HT1080 (cell line): ENCODE measurements at regions not wholly inside any gene's neighbourhood (a gene's known extent, or its start where the extent isn't known, plus 50 kb on each side); places are given as distances from the start of the nearest gene placed in this dataset.

Source experiments
- DNase-seq: peaks from one replicate; pipeline ENCODE4 v3.0.0-alpha.2; 2015; ENCODE audit warnings: low read depth

- no peak for DNase-seq
These were observed 55.2 kb upstream of the CBLN4 start for GRCh38 chr20:56060486-56060885.

DNA sequence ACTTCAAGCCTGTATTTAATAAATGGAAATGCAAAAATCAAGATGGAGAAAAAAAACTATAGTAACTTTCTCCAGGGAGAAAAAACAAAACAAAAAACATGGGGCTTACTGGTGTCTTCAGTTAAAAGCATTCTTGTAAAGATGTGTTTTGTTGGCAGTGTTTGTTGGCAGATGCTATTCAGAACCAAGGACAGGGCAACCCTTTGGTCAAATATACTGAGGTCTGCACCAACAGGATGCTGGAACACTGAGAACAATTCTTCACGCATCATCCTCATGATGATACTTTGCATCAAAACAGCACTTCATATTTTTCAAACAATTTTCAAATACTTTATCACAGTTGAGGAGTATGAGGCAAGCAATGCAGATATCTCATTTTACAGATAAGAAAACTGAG lies 63.7 kb upstream of the CBLN4 start:
- DNase-seq, result no peak

DNA sequence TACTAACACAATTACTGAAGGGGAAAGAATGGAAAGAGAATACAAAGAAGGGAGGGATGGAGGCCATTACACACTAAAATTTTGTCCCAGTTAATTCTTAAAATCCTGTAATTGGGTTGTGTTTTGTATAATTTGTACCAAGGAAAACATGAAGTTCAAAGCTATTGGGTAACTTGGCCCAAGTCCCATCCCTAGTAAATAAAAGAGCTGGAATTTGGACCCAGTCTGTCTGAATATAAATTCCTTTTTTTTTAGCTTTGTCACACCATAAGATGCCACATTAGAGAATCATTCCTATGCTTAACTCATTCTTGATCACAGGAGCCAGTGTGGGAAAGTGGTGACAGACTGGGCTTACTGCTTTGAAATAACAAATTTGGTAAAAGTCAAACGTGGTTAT lies 66.8 kb upstream of the CBLN4 start:
- no peak for DNase-seq

- DNase-seq, result no peak
These were observed 83.1 kb upstream of the CBLN4 start for GRCh38 chr20:56088375-56088774.

DNA sequence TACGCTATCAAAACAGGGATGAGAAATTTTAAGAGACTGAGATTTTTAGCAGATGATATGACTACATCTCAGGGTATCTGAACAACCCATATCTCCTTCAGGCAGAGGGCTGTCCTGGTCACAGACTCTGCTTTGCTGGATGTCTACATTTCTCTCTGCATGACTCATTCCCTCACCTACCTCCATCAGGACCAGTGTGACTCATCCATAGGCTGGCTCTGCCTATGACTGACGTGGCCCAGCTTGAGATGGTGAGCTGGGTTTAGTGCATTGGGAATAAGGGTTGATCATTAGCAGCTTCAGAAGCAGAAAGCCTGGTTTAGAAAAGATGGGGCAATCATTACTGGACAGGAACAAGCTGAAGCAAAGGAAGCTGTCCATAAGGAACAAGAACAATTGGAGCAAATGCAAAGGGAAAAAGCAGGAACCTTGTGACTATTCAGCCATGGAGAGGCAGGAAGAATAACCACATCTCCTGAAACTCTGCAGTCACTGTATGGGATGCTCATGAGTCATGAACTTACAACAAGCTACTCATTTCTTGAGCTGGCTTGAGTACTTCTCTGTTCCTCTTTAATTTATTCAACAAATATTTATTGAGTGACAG lies 86.4 kb upstream of the CBLN4 start:
- peak; percentile 49 for DNase-seq

DNA sequence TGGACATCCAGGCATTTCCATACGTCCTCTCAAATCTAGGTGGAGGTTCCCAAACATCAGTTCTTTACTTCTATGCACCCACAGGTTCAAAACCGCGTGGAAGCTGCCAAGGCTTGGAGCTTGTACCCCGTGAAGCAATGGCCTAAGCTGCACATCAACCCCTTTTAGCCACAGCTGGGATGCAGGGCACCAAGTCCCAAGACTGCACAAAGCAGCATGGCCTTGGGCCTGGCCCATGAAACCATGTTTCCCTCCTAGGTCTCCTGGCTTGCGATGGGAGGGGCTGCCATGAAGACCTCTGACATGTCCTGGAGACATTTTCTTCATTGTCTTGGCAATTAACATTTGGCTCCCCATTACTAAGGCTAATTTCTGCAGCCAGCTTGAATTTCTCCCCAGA lies 88.9 kb upstream of the CBLN4 start:
- DNase-seq, result no peak

- DNase-seq, result peak; percentile 40
These were observed 93.7 kb upstream of the CBLN4 start for GRCh38 chr20:56098981-56099500.

DNA sequence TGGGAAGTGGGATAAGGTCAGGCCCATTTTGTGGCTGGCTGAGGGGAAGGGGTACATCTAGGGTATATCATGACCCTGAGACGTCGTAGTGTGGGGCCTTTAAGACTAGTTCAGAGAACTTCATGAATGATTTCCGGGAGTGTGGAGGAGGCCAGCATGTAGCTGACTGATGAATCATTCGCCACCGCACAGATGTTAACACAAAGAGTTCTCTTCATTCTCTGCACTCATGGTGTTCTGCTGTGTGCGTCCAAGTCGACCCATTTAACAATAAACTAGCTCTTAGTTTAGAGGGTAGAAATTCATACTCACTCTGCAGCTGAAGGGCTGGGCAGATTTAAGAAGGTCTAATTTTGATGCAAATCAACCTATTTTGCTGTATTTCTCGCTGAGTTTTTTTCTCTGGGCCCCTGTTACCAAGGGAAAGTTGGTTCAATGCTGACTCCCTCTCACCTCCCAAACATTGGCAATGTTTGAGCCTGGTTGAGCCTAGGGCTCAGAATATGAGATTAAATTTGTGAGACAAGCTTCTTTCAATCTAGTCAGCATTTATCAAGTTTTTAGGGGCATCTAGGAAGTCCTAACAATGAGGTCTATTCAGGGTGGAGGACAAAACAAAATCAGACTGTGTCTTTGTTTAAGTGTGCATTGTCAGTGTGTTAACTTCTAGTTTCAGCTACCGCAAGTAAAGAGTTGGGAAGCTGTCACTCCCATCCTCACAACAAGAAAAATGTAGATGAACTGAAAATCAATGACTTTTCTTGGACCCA lies 106.8 kb upstream of the CBLN4 start:
- DNase-seq, result peak; percentile 70

GRCh38 chr20:56117350-56117749 lies 112.0 kb upstream of the CBLN4 start:
- no peak for DNase-seq

DNA sequence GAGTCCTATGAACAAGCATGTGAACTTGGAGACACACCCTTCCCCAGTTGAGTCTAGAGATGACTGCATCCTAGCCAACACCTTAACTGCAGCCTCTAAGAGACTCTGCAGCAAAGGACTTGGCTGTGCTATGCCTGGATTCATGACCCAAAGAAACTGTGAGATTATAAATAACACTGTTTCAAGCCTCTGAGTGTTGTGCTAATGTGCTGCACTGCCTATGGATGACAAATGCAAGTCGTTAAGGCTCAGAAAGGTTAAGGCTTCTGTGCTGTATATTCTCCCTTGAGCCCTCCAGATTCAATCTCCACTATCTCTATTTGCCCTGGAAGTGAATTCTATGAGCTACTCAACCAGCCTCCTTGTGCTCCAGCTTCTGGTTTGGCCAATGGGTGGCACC lies 116.5 kb upstream of the CBLN4 start:
- no peak for DNase-seq

DNA sequence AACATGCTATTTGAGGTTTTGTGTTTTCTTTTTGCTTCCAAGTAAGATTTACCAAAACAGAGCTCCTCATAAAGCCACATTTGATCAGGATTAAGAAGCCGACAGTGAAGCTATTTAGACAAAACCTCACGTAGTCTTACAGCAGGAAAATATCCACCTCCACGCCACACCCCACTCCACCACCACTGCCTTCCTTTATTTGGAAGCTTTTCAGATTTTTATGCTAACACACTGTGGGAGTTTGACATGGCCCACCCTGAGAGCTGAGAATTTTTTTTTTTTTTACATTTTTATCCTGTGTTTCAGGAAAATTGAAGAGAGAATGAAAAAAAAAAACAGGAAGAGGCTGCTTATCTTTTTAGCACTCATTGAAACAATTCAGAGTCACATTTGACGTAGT lies 104.8 kb upstream of the MC3R start:
- DNase-seq, result no peak

DNA sequence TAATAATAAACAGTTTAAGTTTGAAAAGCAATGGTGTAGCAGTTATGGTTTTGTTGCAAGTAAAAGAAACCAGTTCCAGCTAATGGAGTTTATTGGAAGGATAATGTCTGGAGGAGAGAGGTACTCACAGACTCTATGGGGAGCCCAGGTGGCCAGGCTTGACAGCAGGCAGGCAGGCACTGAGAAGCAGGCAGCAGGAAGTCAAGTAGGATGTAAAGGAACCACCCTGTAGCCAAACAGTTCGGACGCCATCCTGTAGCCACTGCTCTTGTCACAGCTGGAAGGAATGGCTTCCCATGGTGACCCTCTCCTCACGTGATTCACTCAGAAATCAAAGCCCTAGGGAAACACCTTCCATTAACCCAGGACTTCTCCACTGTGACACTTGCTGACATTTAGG lies 96.7 kb upstream of the MC3R start:
- no peak for DNase-seq

GRCh38 chr20:56153926-56154325 lies 94.6 kb upstream of the MC3R start:
- no peak for DNase-seq

DNA sequence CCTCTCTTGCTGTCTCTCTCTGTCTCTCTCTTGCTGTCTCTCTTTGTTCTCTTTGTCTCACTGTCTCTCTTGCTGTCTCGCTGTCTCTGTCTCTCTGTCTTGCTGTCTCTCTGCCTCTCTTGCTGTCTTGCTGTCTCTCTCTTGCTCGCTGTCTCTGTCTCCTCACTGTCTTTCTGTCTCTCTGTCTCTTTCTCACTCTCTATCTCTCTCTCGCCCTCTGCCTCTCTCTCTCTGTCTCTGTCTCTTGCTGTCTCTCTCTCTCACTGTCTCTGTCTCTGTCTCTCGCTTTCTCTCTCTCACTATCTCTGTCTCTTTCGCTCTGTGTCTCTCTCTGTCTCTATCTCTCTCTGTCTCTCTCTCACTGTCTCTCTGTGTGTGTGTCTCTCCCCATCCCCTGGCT lies 92.9 kb upstream of the MC3R start:
- DNase-seq, result no peak

- no peak for DNase-seq
These were observed 90.9 kb upstream of the MC3R start for GRCh38 chr20:56157530-56158203.

DNA sequence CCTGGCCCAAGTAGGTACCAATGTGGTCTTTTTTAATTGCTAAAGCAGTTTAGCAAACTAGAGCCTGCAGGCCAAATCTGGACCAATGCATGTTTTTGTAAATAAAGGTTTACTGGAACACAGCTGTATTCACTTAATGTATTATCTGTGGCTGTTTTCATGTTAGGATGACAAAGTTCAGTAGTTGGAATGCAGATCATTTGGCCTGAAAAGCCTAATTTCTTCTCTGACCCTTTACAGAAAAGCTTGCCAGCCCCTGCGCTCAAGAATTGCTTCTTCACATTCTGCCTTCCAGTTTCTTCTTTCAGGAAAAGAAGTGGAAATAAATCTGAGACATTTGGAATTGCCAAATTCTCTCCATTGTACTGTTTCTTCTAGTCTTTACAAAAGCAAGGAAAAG lies 90.0 kb upstream of the MC3R start:
- no peak for DNase-seq

GRCh38 chr20:56160956-56161355 lies 87.6 kb upstream of the MC3R start:
- DNase-seq, result no peak

DNA sequence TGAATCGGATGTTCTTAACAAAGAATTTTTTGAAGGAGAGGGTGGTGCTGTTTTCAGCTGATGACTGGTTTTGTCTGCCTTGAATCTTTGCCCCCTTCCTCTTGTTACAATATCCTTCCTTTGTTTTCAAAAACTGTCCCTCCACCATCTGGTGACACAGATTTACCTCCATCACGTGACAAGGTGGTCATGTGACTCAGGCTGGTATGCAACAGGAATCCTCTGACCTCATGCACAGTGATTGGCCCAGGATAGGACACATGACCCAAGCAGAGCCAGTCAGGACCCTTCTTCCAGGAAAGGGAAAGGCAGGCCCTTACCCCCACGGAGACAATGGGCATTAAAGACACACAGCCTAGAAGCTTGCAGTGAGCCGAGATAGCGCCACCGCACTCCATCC lies 84.7 kb upstream of the MC3R start:
- peak; percentile 40 for DNase-seq

DNA sequence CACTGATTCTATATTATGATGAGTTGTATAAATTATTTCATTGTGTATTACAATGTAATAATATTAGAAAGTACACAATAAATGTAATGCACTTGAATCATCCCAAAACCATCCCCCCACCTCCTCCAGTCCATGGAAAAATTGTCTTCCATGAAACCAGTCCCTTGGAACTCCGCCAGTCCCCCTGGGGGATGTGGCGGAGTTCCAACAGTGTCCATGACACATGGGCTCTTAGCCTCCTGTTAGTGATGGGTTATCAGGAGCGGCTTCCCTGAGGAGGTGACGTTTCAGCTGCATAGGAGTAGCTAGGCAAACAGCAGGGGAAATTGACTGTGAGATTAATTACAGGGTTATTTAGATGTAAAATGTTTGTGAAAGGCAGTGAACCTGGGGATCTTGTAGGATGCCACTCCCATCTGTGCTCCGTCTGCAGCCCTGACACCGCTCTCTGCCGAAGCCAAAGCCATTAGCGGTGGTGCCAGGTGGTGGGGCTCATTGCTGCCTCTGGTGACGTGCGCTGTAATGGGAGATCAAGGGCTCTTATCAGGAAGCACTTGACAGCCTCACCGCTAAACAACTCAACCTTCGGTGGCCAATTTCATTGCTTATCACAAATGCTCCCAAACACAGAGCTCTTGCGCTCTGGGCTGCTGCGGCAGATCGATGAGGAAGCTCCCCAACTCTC lies 81.6 kb upstream of the MC3R start:
- DNase-seq, result peak; percentile 1

GRCh38 chr20:56171087-56172012 lies 77.2 kb upstream of the MC3R start:
- no peak for DNase-seq

DNA sequence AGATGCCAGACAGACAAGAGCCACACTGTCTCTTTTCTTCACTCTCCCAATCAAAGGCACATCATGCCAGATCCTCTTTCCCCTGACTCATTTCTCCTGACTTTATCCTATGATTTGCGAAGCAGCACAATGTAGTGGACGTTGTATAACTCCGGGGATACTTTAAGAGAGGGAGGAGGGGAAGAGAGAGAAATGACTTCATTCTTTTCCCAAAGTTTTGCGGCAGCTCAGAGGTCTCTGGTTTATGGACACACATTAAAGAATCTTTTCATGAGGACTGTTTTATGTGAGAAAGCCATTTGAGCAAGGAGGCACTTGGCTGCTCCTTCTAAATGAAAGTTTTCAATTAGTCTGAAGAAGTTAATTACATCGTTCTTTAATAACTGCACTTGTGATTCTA lies 75.1 kb upstream of the MC3R start:
- DNase-seq, result no peak
